GM13977 (cell line): ENCODE measurements at regions not wholly inside any gene's neighbourhood (a gene's known extent, or its start where the extent isn't known, plus 50 kb on each side); places are given as distances from the start of the nearest gene placed in this dataset.
"Not testable (repeated sequence)": the region's sequence is repeated elsewhere in the genome, so short reads cannot be mapped to it uniquely, and the experiment has no call there.

Experiments used
- DNase-seq: peaks from one replicate; pipeline ENCODE4 v3.0.0; 2012; ENCODE audit warnings: low spot score
- CTCF ChIP-seq: IDR thresholded peaks from 2 replicates; pipeline ENCODE4 v1.5.1; 2012; ENCODE audit warnings: mild to moderate bottlenecking, control low read depth; ENCODE audit not compliant: insufficient read depth; ENCODE audit errors: extremely low read depth, missing control alignments
- in situ Hi-C: fragments of 300-500 bp; cut with MboI; formaldehyde crosslinking; loops from one replicate; pipeline ENCODE4 v1.12.0; 2022; ENCODE audit warnings: low sequenced_read_pairs, low pct_unique_long_range_greater_than_20kb, mixed read lengths, inconsistent platforms; ENCODE audit not compliant: unreplicated experiment

GRCh38 chr12:18837025-18837424, 99.1 kb downstream of the CAPZA3 start:
- no peak for TF ChIP-seq CTCF
- DNase-seq: no peak
- in situ Hi-C loops: no loop called here

- in situ Hi-C loops: no loop called here
- no peak for DNase-seq
- no peak for TF ChIP-seq CTCF
Measured at GRCh38 chr12:18837505-18837904, 99.6 kb downstream of the CAPZA3 start.

GRCh38 chr12:18840997-18841396, 103.1 kb downstream of the CAPZA3 start:
- DNase-seq, in situ Hi-C loops: not testable (repeated sequence)

GRCh38 chr12:18849080-18849479, 111.2 kb downstream of the CAPZA3 start:
- DNase-seq: no peak
- no peak for TF ChIP-seq CTCF
- in situ Hi-C loops: no loop called here

- DNase-seq: no peak
- no peak for TF ChIP-seq CTCF
- in situ Hi-C loops: no loop called here
Measured at GRCh38 chr12:18849761-18850160, 111.8 kb downstream of the CAPZA3 start.

GRCh38 chr12:18850752-18851151, 112.8 kb downstream of the CAPZA3 start:
- in situ Hi-C loops: no loop called here
- no peak for TF ChIP-seq CTCF
- no peak for DNase-seq

GRCh38 chr12:18851271-18851670, 113.4 kb downstream of the CAPZA3 start:
- DNase-seq: no peak
- in situ Hi-C loops: no loop called here
- TF ChIP-seq CTCF: no peak
